H1 (cell line): ENCODE measurements at regions not wholly inside any gene's neighbourhood (a gene's known extent, or its start where the extent isn't known, plus 50 kb on each side); places are given as distances from the start of the nearest gene placed in this dataset.

Experiments
- KDM5A ChIP-seq: fragments of 200-600 bp; IDR thresholded peaks from 2 replicates; pipeline ENCODE4 v1.7.1; 2012; ENCODE audit warnings: mild to moderate bottlenecking, low read length, inconsistent platforms, mixed read lengths
- RNF2 ChIP-seq: fragments of 200-900, 300-1000 bp; sonication (generic); IDR thresholded peaks from 2 replicates; pipeline ENCODE4 v1.7.1; 2016; ENCODE audit warnings: borderline replicate concordance, low read depth, mild to moderate bottlenecking, antibody characterized with exemption, low read length; ENCODE audit not compliant: poor library complexity, severe bottlenecking; ENCODE audit errors: missing control alignments
- TF ChIP-seq, protein P1 (sequence below): IDR thresholded peaks from 2 replicates; pipeline ENCODE4 v1.6.1; 2012; ENCODE audit warnings: inconsistent platforms

DNA sequence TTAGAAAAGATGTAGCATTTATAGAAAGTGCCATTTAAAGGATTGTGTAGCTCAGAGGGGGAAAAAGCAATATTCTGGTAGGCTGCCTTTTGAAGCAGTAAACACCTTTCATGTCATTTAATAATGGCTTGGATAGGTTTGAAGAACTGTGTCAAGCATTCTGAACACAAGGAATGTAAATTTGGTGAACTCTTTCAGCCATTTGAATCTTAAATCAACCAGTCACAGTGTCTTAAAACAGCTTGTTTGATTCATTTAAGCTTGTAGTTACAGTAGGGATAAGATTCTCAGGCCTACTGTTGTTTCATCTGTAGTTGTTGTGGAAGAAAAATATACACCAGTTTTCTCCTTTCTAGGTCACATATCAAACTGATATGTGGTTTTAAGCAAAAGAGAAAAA lies 299.4 kb upstream of the NOVA1 start (continued):
- TF ChIP-seq RNF2 (no peak), KDM5A (no peak)
- TF ChIP-seq, protein P1, sequence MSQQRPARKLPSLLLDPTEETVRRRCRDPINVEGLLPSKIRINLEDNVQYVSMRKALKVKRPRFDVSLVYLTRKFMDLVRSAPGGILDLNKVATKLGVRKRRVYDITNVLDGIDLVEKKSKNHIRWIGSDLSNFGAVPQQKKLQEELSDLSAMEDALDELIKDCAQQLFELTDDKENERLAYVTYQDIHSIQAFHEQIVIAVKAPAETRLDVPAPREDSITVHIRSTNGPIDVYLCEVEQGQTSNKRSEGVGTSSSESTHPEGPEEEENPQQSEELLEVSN, result no peak
